ENCODE measurements at regions not wholly inside any gene's neighbourhood (a gene's known extent, or its start where the extent isn't known, plus 50 kb on each side); places are given as distances from the start of the nearest gene placed in this dataset.

DNA sequence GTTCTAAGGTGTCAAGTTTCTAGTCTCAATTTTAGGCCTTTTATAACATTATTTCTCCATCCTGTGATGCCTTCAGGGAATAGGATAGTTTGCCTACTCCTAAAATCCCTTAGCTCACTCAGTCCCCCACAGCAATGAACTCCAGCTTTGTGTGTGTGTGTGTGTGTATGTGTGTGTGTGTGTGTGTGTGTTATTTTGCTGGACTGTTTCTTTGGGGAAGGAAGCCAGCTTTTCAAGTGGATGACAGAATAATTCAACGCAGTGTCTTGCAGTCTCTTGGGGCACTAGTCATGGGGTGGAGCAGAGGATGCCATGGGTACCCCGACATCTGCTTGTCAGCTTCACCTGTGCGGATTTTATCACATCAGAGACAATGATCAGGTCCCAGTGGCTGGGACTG lies 262.8 kb upstream of the DAPK1 start:
- H2AFZ ChIP-seq (ENCODE audit: low read length) = no peak overlapping the region
- H3K4me1 ChIP-seq (ENCODE audit: insufficient read depth, low read length) = peaks cover 17% of the 10 kb centered on the region
- no peaks in the 10 kb centered on the region for H4K20me1 ChIP-seq (ENCODE audit: insufficient read depth, low read length)
- H3K4me2 ChIP-seq (ENCODE audit: insufficient read depth, low read length) = no peak overlapping the region
- TF ChIP-seq, protein P1, sequence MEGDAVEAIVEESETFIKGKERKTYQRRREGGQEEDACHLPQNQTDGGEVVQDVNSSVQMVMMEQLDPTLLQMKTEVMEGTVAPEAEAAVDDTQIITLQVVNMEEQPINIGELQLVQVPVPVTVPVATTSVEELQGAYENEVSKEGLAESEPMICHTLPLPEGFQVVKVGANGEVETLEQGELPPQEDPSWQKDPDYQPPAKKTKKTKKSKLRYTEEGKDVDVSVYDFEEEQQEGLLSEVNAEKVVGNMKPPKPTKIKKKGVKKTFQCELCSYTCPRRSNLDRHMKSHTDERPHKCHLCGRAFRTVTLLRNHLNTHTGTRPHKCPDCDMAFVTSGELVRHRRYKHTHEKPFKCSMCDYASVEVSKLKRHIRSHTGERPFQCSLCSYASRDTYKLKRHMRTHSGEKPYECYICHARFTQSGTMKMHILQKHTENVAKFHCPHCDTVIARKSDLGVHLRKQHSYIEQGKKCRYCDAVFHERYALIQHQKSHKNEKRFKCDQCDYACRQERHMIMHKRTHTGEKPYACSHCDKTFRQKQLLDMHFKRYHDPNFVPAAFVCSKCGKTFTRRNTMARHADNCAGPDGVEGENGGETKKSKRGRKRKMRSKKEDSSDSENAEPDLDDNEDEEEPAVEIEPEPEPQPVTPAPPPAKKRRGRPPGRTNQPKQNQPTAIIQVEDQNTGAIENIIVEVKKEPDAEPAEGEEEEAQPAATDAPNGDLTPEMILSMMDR (IDR thresholded peaks at IDR 0.05; ENCODE audit: extremely low read depth, low read depth, low read length) = no peak
- H3K9me3 ChIP-seq (ENCODE audit: low read depth, low read length) = no peaks in the 10 kb centered on the region
- H3K36me3 ChIP-seq (ENCODE audit: insufficient read depth, low read length) = no peaks in the 10 kb centered on the region
- H3K27ac ChIP-seq (ENCODE audit: low read depth, low read length) = no peak overlapping the region
- no peaks in the 10 kb centered on the region for H3K79me2 ChIP-seq (ENCODE audit: insufficient read depth, low read length)
- no peaks in the 10 kb centered on the region for H3K27me3 ChIP-seq (ENCODE audit: insufficient read depth, low read length)
- no peak overlapping the region for H3K4me3 ChIP-seq (ENCODE audit: insufficient read depth, low read length)
- no peak for DNase-seq (ENCODE audit: insufficient read length, low spot score, missing footprints)

DNA sequence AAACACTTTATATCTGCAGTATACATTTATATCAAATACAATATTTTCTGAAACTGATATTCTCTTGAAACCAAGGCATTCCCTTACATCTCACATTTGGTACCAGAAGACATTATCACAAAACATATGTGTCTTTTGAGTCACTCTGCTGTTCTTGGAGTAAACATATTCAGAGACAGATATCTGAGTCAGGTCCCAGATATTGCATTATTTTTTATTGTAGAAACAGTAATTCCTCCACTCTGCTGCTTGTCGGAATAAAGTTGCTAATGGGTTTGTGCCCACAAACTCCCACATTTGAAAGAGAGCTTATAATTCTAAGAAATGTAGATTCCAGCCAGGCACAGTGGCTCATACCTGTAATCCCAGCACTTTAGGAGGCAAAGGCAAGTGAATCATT lies 261.1 kb upstream of the DAPK1 start:
- TF ChIP-seq, protein P1 (IDR thresholded peaks at IDR 0.05; ENCODE audit: extremely low read depth, low read depth, low read length) = no peak
- no peak for DNase-seq (ENCODE audit: insufficient read length, low spot score, missing footprints)
- Histone ChIP-seq H3K9me3 (ENCODE audit: low read depth, low read length) (no peaks in the 10 kb centered on the region), H3K36me3 (ENCODE audit: insufficient read depth, low read length) (no peaks in the 10 kb centered on the region), H4K20me1 (ENCODE audit: insufficient read depth, low read length) (no peaks in the 10 kb centered on the region), H3K27me3 (ENCODE audit: insufficient read depth, low read length) (no peaks in the 10 kb centered on the region), H3K27ac (ENCODE audit: low read depth, low read length) (no peak overlapping the region), H3K79me2 (ENCODE audit: insufficient read depth, low read length) (no peaks in the 10 kb centered on the region), H3K4me1 (ENCODE audit: insufficient read depth, low read length) (peaks cover 17% of the 10 kb centered on the region), H3K4me3 (ENCODE audit: insufficient read depth, low read length) (no peak overlapping the region), H2AFZ (ENCODE audit: low read length) (no peak overlapping the region), H3K4me2 (ENCODE audit: insufficient read depth, low read length) (no peak overlapping the region)

DNA sequence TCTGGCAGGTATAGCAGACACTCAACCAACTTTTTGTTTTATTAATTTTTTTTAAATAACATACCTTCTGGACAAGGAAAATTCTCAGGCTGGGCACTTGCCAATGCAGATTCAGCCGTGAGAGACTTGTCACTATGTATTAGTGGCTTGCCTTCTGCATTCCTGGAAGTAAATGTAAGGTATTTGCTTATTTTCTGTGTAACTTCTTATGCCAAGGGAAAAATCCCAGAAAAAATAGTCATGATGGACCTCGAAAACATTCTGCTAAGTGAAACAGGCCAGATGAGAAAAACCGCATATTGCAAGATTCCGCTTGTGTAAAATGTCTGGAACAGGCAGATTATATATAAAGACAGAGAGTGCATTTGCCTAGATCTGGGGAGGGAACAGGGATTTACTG lies 260.3 kb upstream of the DAPK1 start:
- TF ChIP-seq, protein P1 (IDR thresholded peaks at IDR 0.05; ENCODE audit: extremely low read depth, low read depth, low read length) = no peak
- Histone ChIP-seq H3K27me3 (ENCODE audit: insufficient read depth, low read length) (no peaks in the 10 kb centered on the region), H3K27ac (ENCODE audit: low read depth, low read length) (peak overlapping the region; percentile 11), H3K4me2 (ENCODE audit: insufficient read depth, low read length) (peak overlapping the region; percentile 15), H3K79me2 (ENCODE audit: insufficient read depth, low read length) (no peaks in the 10 kb centered on the region), H3K4me1 (ENCODE audit: insufficient read depth, low read length) (peaks cover 17% of the 10 kb centered on the region), H4K20me1 (ENCODE audit: insufficient read depth, low read length) (no peaks in the 10 kb centered on the region), H3K9me3 (ENCODE audit: low read depth, low read length) (no peaks in the 10 kb centered on the region), H3K4me3 (ENCODE audit: insufficient read depth, low read length) (no peak overlapping the region), H3K36me3 (ENCODE audit: insufficient read depth, low read length) (no peaks in the 10 kb centered on the region), H2AFZ (ENCODE audit: low read length) (no peak overlapping the region)
- DNase-seq (ENCODE audit: insufficient read length, low spot score, missing footprints) = no peak

DNA sequence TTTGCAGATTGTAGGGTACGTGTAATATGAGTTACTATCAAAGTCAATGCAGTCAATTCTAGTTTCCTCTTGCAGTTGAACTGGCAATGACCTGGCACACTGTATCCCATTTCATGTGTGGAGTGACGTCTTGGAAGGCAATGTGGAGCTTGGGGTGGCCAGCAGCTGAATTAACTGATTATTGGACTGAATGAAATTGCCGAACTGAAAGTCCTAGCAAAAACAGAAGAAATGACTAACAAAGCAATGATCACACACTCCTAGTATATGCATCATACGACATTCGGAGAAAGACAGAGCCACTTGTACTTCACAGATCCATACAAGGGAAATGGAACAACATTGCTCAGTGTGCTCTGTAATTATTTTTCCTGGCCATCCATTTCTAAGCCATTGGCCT lies 259.1 kb upstream of the DAPK1 start:
- Histone ChIP-seq H3K4me2 (ENCODE audit: insufficient read depth, low read length) (peak overlapping the region; percentile 51), H2AFZ (ENCODE audit: low read length) (peak overlapping the region; percentile 73), H3K4me3 (ENCODE audit: insufficient read depth, low read length) (peak overlapping the region; percentile 10), H3K36me3 (ENCODE audit: insufficient read depth, low read length) (no peaks in the 10 kb centered on the region), H3K79me2 (ENCODE audit: insufficient read depth, low read length) (no peaks in the 10 kb centered on the region), H4K20me1 (ENCODE audit: insufficient read depth, low read length) (no peaks in the 10 kb centered on the region), H3K27ac (ENCODE audit: low read depth, low read length) (peak overlapping the region; percentile 43), H3K9me3 (ENCODE audit: low read depth, low read length) (no peaks in the 10 kb centered on the region), H3K4me1 (ENCODE audit: insufficient read depth, low read length) (peaks cover 17% of the 10 kb centered on the region), H3K27me3 (ENCODE audit: insufficient read depth, low read length) (no peaks in the 10 kb centered on the region)
- TF ChIP-seq, protein P1 (IDR thresholded peaks at IDR 0.05; ENCODE audit: extremely low read depth, low read depth, low read length) = no peak
- DNase-seq (ENCODE audit: insufficient read length, low spot score, missing footprints) = peak; percentile 44

All from osteoblast (primary cell).